Kidney tubule cell (primary cell): ENCODE measurements at regions not wholly inside any gene's neighbourhood (a gene's known extent, or its start where the extent isn't known, plus 50 kb on each side); places are given as distances from the start of the nearest gene placed in this dataset.

Experiments
- DNase-seq: peaks from one replicate; pipeline ENCODE4 v3.0.0-alpha.2; 2018; ENCODE audit warnings: low spot score

GRCh38 chr14:34241185-34241711 is 220.8 kb downstream of the SPTSSA start:
- no peak for DNase-seq

- no peak for DNase-seq
Observed at GRCh38 chr14:34238610-34239009, 223.4 kb downstream of the SPTSSA start.

GRCh38 chr14:34237677-34238076 is 224.4 kb downstream of the SPTSSA start:
- DNase-seq: no peak

- no peak for DNase-seq
Observed at GRCh38 chr14:34237081-34237480, 225.0 kb downstream of the SPTSSA start.

GRCh38 chr14:34235643-34236300 is 226.3 kb downstream of the SPTSSA start:
- no peak for DNase-seq

- no peak for DNase-seq
Observed at GRCh38 chr14:34234258-34234657, 227.8 kb downstream of the SPTSSA start.

- DNase-seq: no peak
Observed at GRCh38 chr14:34233619-34234018, 228.4 kb downstream of the SPTSSA start.

- DNase-seq: no peak
Observed at GRCh38 chr14:34232790-34233189, 229.2 kb downstream of the SPTSSA start.

GRCh38 chr14:34231626-34232025 is 230.4 kb downstream of the SPTSSA start:
- no peak for DNase-seq

- DNase-seq: no peak
Observed at GRCh38 chr14:34229140-34229539, 232.9 kb downstream of the SPTSSA start.

- DNase-seq: no peak
Observed at GRCh38 chr14:34228650-34228976, 233.4 kb downstream of the SPTSSA start.

GRCh38 chr14:34227834-34228649 is 234.0 kb downstream of the SPTSSA start:
- peak; percentile 68 for DNase-seq

GRCh38 chr14:34224221-34224620 is 237.8 kb downstream of the SPTSSA start:
- DNase-seq: no peak

- DNase-seq: no peak
Observed at GRCh38 chr14:34223373-34224148, 238.5 kb downstream of the SPTSSA start.

- DNase-seq: no peak
Observed at GRCh38 chr14:34222867-34223266, 239.2 kb downstream of the SPTSSA start.

GRCh38 chr14:34222122-34222521 is 239.9 kb downstream of the SPTSSA start:
- DNase-seq: no peak

- DNase-seq: no peak
Observed at GRCh38 chr14:34220921-34221320, 241.1 kb downstream of the SPTSSA start.

- DNase-seq: no peak
Observed at GRCh38 chr14:34220378-34220706, 241.7 kb downstream of the SPTSSA start.

GRCh38 chr14:34219661-34220377 is 242.2 kb downstream of the SPTSSA start:
- peak; percentile 89 for DNase-seq

GRCh38 chr14:34218881-34219280 is 243.2 kb downstream of the SPTSSA start:
- DNase-seq: no peak

GRCh38 chr14:34214961-34215360 is 247.1 kb downstream of the SPTSSA start:
- no peak for DNase-seq

GRCh38 chr14:34213332-34213731 is 248.7 kb downstream of the SPTSSA start:
- no peak for DNase-seq
